GM23338 (cell line): ENCODE measurements at regions not wholly inside any gene's neighbourhood (a gene's known extent, or its start where the extent isn't known, plus 50 kb on each side); places are given as distances from the start of the nearest gene placed in this dataset.

Experiments
- ATAC-seq: fragments of 200-7000 bp; cut with Tn5 transposase; 3 replicates; pipeline ENCODE4 v1.9.1; 2020
- DNase-seq: peaks from one replicate; pipeline ENCODE4 v3.0.0-alpha.2; 2015; ENCODE audit warnings: low spot score
- H2AFZ ChIP-seq: fragments of 200-600 bp; sonication (generic); 2 replicates; pipeline ENCODE4 v1.8.0; 2016; ENCODE audit warnings: antibody characterized with exemption, mild to moderate bottlenecking, moderate library complexity
- H3F3A ChIP-seq: fragments of 200-600 bp; sonication (generic); replicated peaks from 2 replicates; pipeline ENCODE4 v1.8.0; 2017; ENCODE audit warnings: antibody characterized with exemption, mixed run types, low read depth
- H3K27ac ChIP-seq: fragments of 200-600 bp; sonication (generic); 2 replicates; pipeline ENCODE4 v1.6.1; 2016; ENCODE audit warnings: low read depth
- H3K27me3 ChIP-seq: fragments of 200-600 bp; sonication (generic); 2 replicates; pipeline ENCODE4 v1.8.0; 2016; ENCODE audit warnings: mild to moderate bottlenecking, mixed run types, moderate library complexity; ENCODE audit not compliant: insufficient read depth
- H3K36me3 ChIP-seq: fragments of 200-600 bp; sonication (generic); 2 replicates; pipeline ENCODE4 v1.8.0; 2016; ENCODE audit warnings: mild to moderate bottlenecking; ENCODE audit not compliant: insufficient read depth
- H3K4me1 ChIP-seq: fragments of 200-600 bp; sonication (generic); 2 replicates; pipeline ENCODE4 v1.8.0; 2016; ENCODE audit warnings: mild to moderate bottlenecking, moderate library complexity; ENCODE audit not compliant: insufficient read depth
- H3K4me2 ChIP-seq: fragments of 200-600 bp; sonication (generic); 2 replicates; pipeline ENCODE4 v1.7.1; 2017; ENCODE audit warnings: mixed run types
- H3K4me3 ChIP-seq: fragments of 200-600 bp; sonication (generic); 2 replicates; pipeline ENCODE4 v1.6.1; 2016; ENCODE audit warnings: mixed run types
- H3K79me2 ChIP-seq: fragments of 200-600 bp; sonication (generic); replicated peaks from 2 replicates; pipeline ENCODE4 v1.8.0; 2017; ENCODE audit warnings: mild to moderate bottlenecking; ENCODE audit not compliant: insufficient read depth
- H3K9me2 ChIP-seq: fragments of 200-600 bp; sonication (generic); 2 replicates; pipeline ENCODE4 v1.8.0; 2017; ENCODE audit not compliant: insufficient read depth
- H4K20me1 ChIP-seq: fragments of 200-600 bp; sonication (generic); replicated peaks from 2 replicates; pipeline ENCODE4 v1.8.0; 2017; ENCODE audit warnings: mild to moderate bottlenecking; ENCODE audit not compliant: insufficient read depth
- H3K27ac Mint-ChIP-seq: 2 replicates; pipeline ENCODE4 v1.8.0; 2020; ENCODE audit warnings: inconsistent platforms, mild to moderate bottlenecking, moderate library complexity, mixed read lengths
- H3K27me3 Mint-ChIP-seq: 3 replicates; pipeline ENCODE4 v1.8.0; 2022; ENCODE audit warnings: low read depth, mild to moderate bottlenecking, moderate library complexity, mixed read lengths, inconsistent platforms; ENCODE audit not compliant: insufficient read depth, poor library complexity
- H3K36me3 Mint-ChIP-seq: 3 replicates; pipeline ENCODE4 v1.8.0; 2021; ENCODE audit warnings: low read depth, mild to moderate bottlenecking, inconsistent platforms, moderate library complexity, mixed read lengths
- H3K4me1 Mint-ChIP-seq: 3 replicates; pipeline ENCODE4 v1.8.0; 2020; ENCODE audit warnings: mild to moderate bottlenecking, inconsistent platforms, mixed read lengths
- H3K4me3 Mint-ChIP-seq: 3 replicates; pipeline ENCODE4 v1.8.0; 2021; ENCODE audit warnings: moderate library complexity, mild to moderate bottlenecking, inconsistent platforms, mixed read lengths
- H3K9me3 Mint-ChIP-seq: 3 replicates; pipeline ENCODE4 v1.8.0; 2020; ENCODE audit warnings: moderate library complexity, mild to moderate bottlenecking, inconsistent platforms, mixed read lengths
- CREB1 ChIP-seq: fragments of 250-450 bp; sonication (Bioruptor Pico); IDR thresholded peaks from 2 replicates; pipeline ENCODE4 v1.5.0; 2020; ENCODE audit warnings: low read depth, mild to moderate bottlenecking, moderate library complexity
- CTCF ChIP-seq, 2 experiments: fragments of 200-600 bp in 1 of 2; sonication (generic) in 1 of 2; conservative IDR thresholded peaks; 2 replicates each; pipeline versions ENCODE4 v1.5.1 to v1.6.1; 2016 to 2017; ENCODE audit warnings: antibody characterized with exemption in 2 of 2, low read depth in 2 of 2, mild to moderate bottlenecking in 2 of 2, moderate library complexity in 1 of 2
- ETS1 ChIP-seq: IDR thresholded peaks from 2 replicates; pipeline ENCODE4 v1.6.1; 2016; ENCODE audit warnings: antibody characterized with exemption
- EZH2 ChIP-seq: fragments of 200-600 bp; sonication (generic); IDR thresholded peaks from one replicate; pipeline ENCODE4 v1.8.0; 2017; ENCODE audit warnings: antibody characterized with exemption, mild to moderate bottlenecking, low read depth; ENCODE audit not compliant: unreplicated experiment
- EZH2phosphoT487 ChIP-seq: fragments of 200-600 bp; sonication (generic); IDR thresholded peaks from one replicate; pipeline ENCODE4 v1.8.1; 2018; ENCODE audit warnings: antibody characterized with exemption; ENCODE audit not compliant: unreplicated experiment
- JUNB ChIP-seq: IDR thresholded peaks from one replicate; pipeline ENCODE4 v1.6.1; 2016; ENCODE audit warnings: antibody characterized with exemption; ENCODE audit not compliant: unreplicated experiment
- POLR2AphosphoS5 ChIP-seq: IDR thresholded peaks from 2 replicates; pipeline ENCODE4 v1.6.1; 2016; ENCODE audit warnings: antibody characterized with exemption, low read depth
- REST ChIP-seq: IDR thresholded peaks from one replicate; pipeline ENCODE4 v1.6.1; 2018; ENCODE audit warnings: antibody characterized with exemption; ENCODE audit not compliant: unreplicated experiment
- ZNF114 ChIP-seq: fragments of 250-450 bp; sonication (Bioruptor Pico); IDR thresholded peaks from 2 replicates; pipeline ENCODE4 v1.5.0; 2020; ENCODE audit warnings: mild to moderate bottlenecking, moderate library complexity
- ZNF331 ChIP-seq: fragments of 250-450 bp; sonication (Bioruptor Pico); IDR thresholded peaks from 2 replicates; pipeline ENCODE4 v1.5.0; 2020; ENCODE audit warnings: low read depth, mild to moderate bottlenecking, moderate library complexity
- ZNF462 ChIP-seq: fragments of 250-450 bp; sonication (Bioruptor Pico); IDR thresholded peaks from 2 replicates; pipeline ENCODE4 v1.5.0; 2020; ENCODE audit warnings: mild to moderate bottlenecking, moderate library complexity

GRCh38 chr5:99945478-99946442, 589.4 kb upstream of the FAM174A start (continued):
- TF ChIP-seq JUNB (no peak), ZNF331 (CRISPR knock-in tag) (no peak)

GRCh38 chr5:99940540-99940939, 594.6 kb upstream of the FAM174A start:
- Histone ChIP-seq H2AFZ (no peak overlapping the region), H3K79me2 (no peaks in the 10 kb centered on the region), H3K9me2 (no peaks in the 10 kb centered on the region), H3K27ac (no peak overlapping the region), H3K4me1 (no peaks in the 10 kb centered on the region), H4K20me1 (no peaks in the 10 kb centered on the region), H3F3A (no peaks in the 10 kb centered on the region), H3K36me3 (no peaks in the 10 kb centered on the region), H3K27me3 (no peaks in the 10 kb centered on the region), H3K4me2 (no peak overlapping the region), H3K4me3 (no peak overlapping the region)
- H3K36me3 Mint-ChIP-seq, result no peaks in the 10 kb centered on the region
- no peaks in the 10 kb centered on the region for H3K4me1 Mint-ChIP-seq
- no peaks in the 10 kb centered on the region for H3K27me3 Mint-ChIP-seq
- no peak overlapping the region for H3K27ac Mint-ChIP-seq
- H3K9me3 Mint-ChIP-seq, result no peaks in the 10 kb centered on the region
- TF ChIP-seq ZNF114 (CRISPR knock-in tag), result no peak
- TF ChIP-seq EZH2phosphoT487, result no peak
- TF ChIP-seq CREB1 (CRISPR knock-in tag), result no peak
- TF ChIP-seq CTCF (conservative IDR thresholded peaks at IDR 0.05; ENCODE audit: low read depth in 2 of 2), result no peak
- TF ChIP-seq REST, result no peak
- TF ChIP-seq ETS1, result no peak
- TF ChIP-seq POLR2AphosphoS5, result no peak
- no peak for TF ChIP-seq JUNB
- TF ChIP-seq EZH2, result no peak
- no peak for TF ChIP-seq ZNF462 (CRISPR knock-in tag)
- ATAC-seq (no peak), DNase-seq (no peak)
- no peak overlapping the region for H3K4me3 Mint-ChIP-seq
